Renal cortex interstitium (tissue), 11 donors: ENCODE measurements at regions not wholly inside any gene's neighbourhood (a gene's known extent, or its start where the extent isn't known, plus 50 kb on each side); places are given as distances from the start of the nearest gene placed in this dataset.

ENCODE experiments used
- DNase-seq, 11 donors: peaks; one replicate each; pipeline ENCODE4 v3.0.0-alpha.2; 2013; ENCODE audit warnings: low read depth in 9 of 11, low spot score in 4 of 11; ENCODE audit errors: extremely low read depth in 1 of 11

GRCh38 chr5:133662578-133662977 is 50.2 kb upstream of the FSTL4 start:
- no peak for DNase-seq
